HCT116 (cell line): ENCODE measurements at regions not wholly inside any gene's neighbourhood (a gene's known extent, or its start where the extent isn't known, plus 50 kb on each side); places are given as distances from the start of the nearest gene placed in this dataset.
A peak's percentile ranks its signal among the peaks of the same experiment; 100 is the strongest.
"Not testable (repeated sequence)": the region's sequence is repeated elsewhere in the genome, so short reads cannot be mapped to it uniquely, and the experiment has no call there.

Experiments
- ATAC-seq: fragments of 200-7000 bp; cut with Tn5 transposase; 2 replicates; pipeline ENCODE4 v1.9.1; 2020; ENCODE audit warnings: mild to moderate bottlenecking, moderate library complexity
- BruUV-seq: library from RNA; stranded (reverse); fragments of 400-500 nt; replicated peaks from 2 replicates; lab custom pipeline; 2021; lab: Mats Ljungman, UMichigan
- CTCF ChIA-PET: fragments of 300-600 bp; sonication (Branson Sonifier 250); formaldehyde crosslinking; loops from one replicate; lab custom pipeline; 2021; ENCODE audit warnings: antibody characterized with exemption; lab: Charles Lee
- POLR2A ChIA-PET: fragments of 300-600, 350-600 bp; sonication (Branson Sonifier 250); formaldehyde crosslinking; loops from one replicate; lab custom pipeline; 2021; ENCODE audit warnings: antibody characterized with exemption; lab: Charles Lee
- RAD21 ChIA-PET, 2 experiments: fragments of 300-600 bp; sonication (Branson Sonifier 250); formaldehyde crosslinking; loops; one replicate each; lab custom pipeline; 2023; ENCODE audit warnings: low total read pairs in 2 of 2; ENCODE audit not compliant: uncharacterized antibody in 2 of 2, unreplicated experiment in 2 of 2, low non-redundant PET in 1 of 2; lab: Charles Lee
- DNase-seq: peaks from one replicate; pipeline ENCODE4 v3.0.0-alpha.2; 2010; ENCODE audit warnings: low read depth, low spot score
- H2AFZ ChIP-seq: fragments of 200-600 bp; shearing (Covaris generic), sonication (generic); 2 replicates; pipeline ENCODE4 v1.6.1; 2017; ENCODE audit warnings: low read depth, mixed run types, mixed read lengths, antibody characterized with exemption, low read length; ENCODE audit not compliant: poor library complexity, severe bottlenecking
- H3K27ac ChIP-seq: 2 replicates; pipeline ENCODE4 v1.5.1; 2012; ENCODE audit warnings: low read depth, low read length
- H3K27me3 ChIP-seq: fragments of 200-600 bp; sonication (generic); 2 replicates; pipeline ENCODE4 v1.6.1; 2016; ENCODE audit warnings: mixed run types, low read length, mixed read lengths; ENCODE audit not compliant: insufficient read depth
- H3K36me3 ChIP-seq, 2 experiments: fragments of 200-500 bp in 1 of 2; fragments of 200-600 bp in 1 of 2; sonication (Bioruptor generic) in 1 of 2; sonication (generic) in 1 of 2; 2 replicates each; pipeline versions ENCODE4 v1.5.1 to v1.6.1; 2014 to 2016; ENCODE audit warnings: low read length in 2 of 2, inconsistent platforms in 1 of 2, mixed read lengths in 1 of 2, mixed run types in 1 of 2; ENCODE audit not compliant: insufficient read depth in 2 of 2, control insufficient read depth in 1 of 2
- H3K4me1 ChIP-seq, 2 experiments: fragments of 200-600 bp in 1 of 2; sonication (generic) in 1 of 2; 2 replicates each; pipeline versions ENCODE4 v1.5.1 to v1.6.1; 2012 to 2017; ENCODE audit warnings: low read length in 2 of 2, inconsistent platforms in 1 of 2, mild to moderate bottlenecking in 1 of 2, mixed read lengths in 1 of 2, mixed run types in 1 of 2, moderate library complexity in 1 of 2; ENCODE audit not compliant: insufficient read depth in 2 of 2, control insufficient read depth in 1 of 2
- H3K4me2 ChIP-seq: fragments of 200-600 bp; sonication (generic); 2 replicates; pipeline ENCODE4 v1.6.1; 2017; ENCODE audit warnings: mixed run types, low read length, mixed read lengths
- H3K4me3 ChIP-seq, 2 experiments: fragments of 200-600 bp in 1 of 2; sonication (generic) in 1 of 2; replicated peaks in 1 of 2; 2 replicates each; pipeline ENCODE4 v1.5.1; 2011 to 2016; ENCODE audit warnings: low read length in 2 of 2, control low read depth in 1 of 2, low read depth in 1 of 2, mild to moderate bottlenecking in 1 of 2, mixed read lengths in 1 of 2, mixed run types in 1 of 2
- H3K79me2 ChIP-seq: fragments of 200-600 bp; sonication (generic); 2 replicates; pipeline ENCODE4 v1.6.1; 2017; ENCODE audit warnings: mild to moderate bottlenecking, mixed run types, low read length, moderate library complexity, mixed read lengths; ENCODE audit not compliant: insufficient read depth
- H3K9ac ChIP-seq: fragments of 200-600 bp; sonication (generic); 2 replicates; pipeline ENCODE4 v1.6.1; 2016; ENCODE audit warnings: low read length, mixed read lengths
- H3K9me2 ChIP-seq: fragments of 200-600 bp; sonication (generic), shearing (Covaris generic); 2 replicates; pipeline ENCODE4 v1.6.1; 2017; ENCODE audit warnings: mixed run types, mild to moderate bottlenecking, moderate library complexity; ENCODE audit not compliant: insufficient read depth
- H3K9me3 ChIP-seq, 2 experiments: fragments of 200-500 bp in 1 of 2; fragments of 200-600 bp in 1 of 2; sonication (Bioruptor generic) in 1 of 2; sonication (generic) in 1 of 2; 2 replicates each; pipeline ENCODE4 v1.6.1; 2014 to 2017; ENCODE audit warnings: low read length in 2 of 2, mixed read lengths in 2 of 2, inconsistent platforms in 1 of 2, low read depth in 1 of 2, mild to moderate bottlenecking in 1 of 2, mixed run types in 1 of 2, moderate library complexity in 1 of 2; ENCODE audit not compliant: control insufficient read depth in 1 of 2, insufficient read depth in 1 of 2
- H4K20me1 ChIP-seq: fragments of 200-600 bp; sonication (generic), shearing (Covaris generic); 2 replicates; pipeline ENCODE4 v1.6.1; 2017; ENCODE audit warnings: mixed run types, mild to moderate bottlenecking, moderate library complexity; ENCODE audit not compliant: insufficient read depth
- CEBPB ChIP-seq: IDR thresholded peaks from 2 replicates; pipeline ENCODE4 v1.6.1; 2012; ENCODE audit warnings: low read depth
- EGR1 ChIP-seq: IDR thresholded peaks from 2 replicates; pipeline ENCODE4 v1.6.1; 2012; ENCODE audit warnings: low read depth
- ELF1 ChIP-seq: IDR thresholded peaks from 2 replicates; pipeline ENCODE4 v1.6.1; 2012; ENCODE audit warnings: low read depth, borderline replicate concordance
- EZH2phosphoT487 ChIP-seq: fragments of 200-600 bp; IDR thresholded peaks from 2 replicates; pipeline ENCODE4 v1.6.1; 2018; ENCODE audit warnings: antibody characterized with exemption, borderline replicate concordance
- FOSL1 ChIP-seq: IDR thresholded peaks from 2 replicates; pipeline ENCODE4 v1.6.1; 2012; ENCODE audit warnings: low read depth
- POLR2A ChIP-seq: IDR thresholded peaks from 2 replicates; pipeline ENCODE4 v1.7.0; 2011; ENCODE audit warnings: borderline replicate concordance; ENCODE audit not compliant: insufficient read depth, insufficient read length; ENCODE audit errors: extremely low read depth
- POLR2AphosphoS5 ChIP-seq: IDR thresholded peaks from 2 replicates; pipeline ENCODE4 v1.6.1; 2011; ENCODE audit warnings: mild to moderate bottlenecking, low read depth, low read length, moderate library complexity
- RAD21 ChIP-seq: IDR thresholded peaks from 2 replicates; pipeline ENCODE4 v1.6.1; 2012; ENCODE audit warnings: low read depth, mild to moderate bottlenecking
- SIN3A ChIP-seq: IDR thresholded peaks from 2 replicates; pipeline ENCODE4 v1.6.1; 2012; ENCODE audit warnings: low read depth
- SP1 ChIP-seq: IDR thresholded peaks from 2 replicates; pipeline ENCODE4 v1.6.1; 2012; ENCODE audit warnings: low read depth
- TCF7L2 ChIP-seq: IDR thresholded peaks from 2 replicates; pipeline ENCODE4 v1.7.0; 2011; ENCODE audit warnings: borderline replicate concordance, inconsistent platforms; ENCODE audit not compliant: insufficient read depth, insufficient read length; ENCODE audit errors: extremely low read depth
- YY1 ChIP-seq: IDR thresholded peaks from 2 replicates; pipeline ENCODE4 v1.6.1; 2011; ENCODE audit warnings: low read length, low read depth, moderate library complexity, mild to moderate bottlenecking; ENCODE audit not compliant: insufficient replicate concordance; ENCODE audit errors: extremely low read depth
- ZBTB33 ChIP-seq: IDR thresholded peaks from 2 replicates; pipeline ENCODE4 v1.6.1; 2011; ENCODE audit warnings: mild to moderate bottlenecking, low read length, moderate library complexity; ENCODE audit not compliant: insufficient replicate concordance; ENCODE audit errors: extremely low read depth
- ZFX ChIP-seq: fragments of 450-650 bp; IDR thresholded peaks from 2 replicates; pipeline ENCODE4 v1.6.1; 2017
- ZNF274 ChIP-seq: fragments of 200-500 bp; sonication (Bioruptor generic); IDR thresholded peaks from 2 replicates; pipeline ENCODE4 v1.6.1; 2014; ENCODE audit warnings: mild to moderate bottlenecking, low read depth, low read length, inconsistent platforms
- intact Hi-C: fragments of 100-400 bp; cut with micrococcal nuclease; formaldehyde crosslinking; loops from 2 replicates; pipeline ENCODE4 v1.10.0; 2022
- TF ChIP-seq, protein P1 (sequence below): IDR thresholded peaks from 2 replicates; pipeline ENCODE4 v1.6.1; 2012
- TF ChIP-seq, protein P2 (sequence below): IDR thresholded peaks from 2 replicates; pipeline ENCODE4 v1.6.1; 2012
- TF ChIP-seq, protein P3 (sequence below), 3 experiments: fragments of 200-600 bp in 1 of 3; sonication (generic) in 1 of 3; IDR thresholded peaks in 2 of 3; conservative IDR thresholded peaks in 1 of 3; 2 replicates each; pipeline ENCODE4 v1.5.1; 2012 to 2017; ENCODE audit warnings: low read depth in 2 of 3, low read length in 2 of 3, antibody characterized with exemption in 1 of 3, borderline replicate concordance in 1 of 3, control low read depth in 1 of 3, mild to moderate bottlenecking in 1 of 3, mixed read lengths in 1 of 3, mixed run types in 1 of 3, moderate library complexity in 1 of 3; ENCODE audit not compliant: insufficient read depth in 1 of 3

DNA sequence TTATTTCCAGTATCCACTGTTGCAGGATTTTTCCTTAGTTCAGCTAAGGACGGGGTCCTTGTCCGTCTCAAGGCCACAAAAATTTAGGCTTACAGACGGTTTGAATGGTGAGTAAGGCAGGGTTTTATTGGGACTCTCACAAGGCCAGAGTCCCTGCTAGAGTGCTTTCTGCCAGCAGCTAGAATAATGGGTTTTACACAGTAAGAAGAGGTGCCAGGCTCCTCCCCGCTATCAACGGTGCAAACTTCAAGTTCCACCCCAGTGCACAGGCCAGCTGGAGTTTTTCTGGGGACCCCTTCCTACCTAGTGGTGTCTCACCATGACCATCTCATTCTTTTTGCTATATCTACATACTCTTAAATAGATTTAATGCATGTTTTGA is 198.5 kb upstream of the KCTD7 start:
- H3K27me3 ChIP-seq = no peaks in the 10 kb centered on the region
- H3K4me1 ChIP-seq = peaks cover 0 to 7% of the 10 kb centered on the region in 2 experiments; a peak in 1 of 4 replicates
- H4K20me1 ChIP-seq = no peaks in the 10 kb centered on the region
- H3K36me3 ChIP-seq = no peaks in the 10 kb centered on the region
- no peak overlapping the region for H3K4me3 ChIP-seq
- H3K4me2 ChIP-seq = no peak overlapping the region
- ChIA-PET POLR2A (no interaction called here), CTCF (no interaction called here), RAD21 (no interaction called here)
- H3K9me3 ChIP-seq = no peaks in the 10 kb centered on the region
- no peak for ATAC-seq
- H3K79me2 ChIP-seq = no peaks in the 10 kb centered on the region
- DNase-seq = no peak
- H3K27ac ChIP-seq = no peak overlapping the region
- no peak overlapping the region for H2AFZ ChIP-seq
- BruUV-seq = no TSS peak
- no peaks in the 10 kb centered on the region for H3K9me2 ChIP-seq
- TF ChIP-seq EGR1 (no peak), YY1 (no peak), SP1 (no peak), SIN3A (no peak), ZFX (no peak), POLR2AphosphoS5 (no peak), ELF1 (no peak), EZH2phosphoT487 (no peak), POLR2A (no peak), CEBPB (no peak), ZNF274 (no peak), TCF7L2 (no peak), FOSL1 (no peak), RAD21 (no peak), ZBTB33 (no peak)
- TF ChIP-seq, protein P1, sequence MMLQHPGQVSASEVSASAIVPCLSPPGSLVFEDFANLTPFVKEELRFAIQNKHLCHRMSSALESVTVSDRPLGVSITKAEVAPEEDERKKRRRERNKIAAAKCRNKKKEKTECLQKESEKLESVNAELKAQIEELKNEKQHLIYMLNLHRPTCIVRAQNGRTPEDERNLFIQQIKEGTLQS = no peak
- TF ChIP-seq, protein P2, sequence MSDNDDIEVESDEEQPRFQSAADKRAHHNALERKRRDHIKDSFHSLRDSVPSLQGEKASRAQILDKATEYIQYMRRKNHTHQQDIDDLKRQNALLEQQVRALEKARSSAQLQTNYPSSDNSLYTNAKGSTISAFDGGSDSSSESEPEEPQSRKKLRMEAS = no peak
- TF ChIP-seq, protein P3, sequence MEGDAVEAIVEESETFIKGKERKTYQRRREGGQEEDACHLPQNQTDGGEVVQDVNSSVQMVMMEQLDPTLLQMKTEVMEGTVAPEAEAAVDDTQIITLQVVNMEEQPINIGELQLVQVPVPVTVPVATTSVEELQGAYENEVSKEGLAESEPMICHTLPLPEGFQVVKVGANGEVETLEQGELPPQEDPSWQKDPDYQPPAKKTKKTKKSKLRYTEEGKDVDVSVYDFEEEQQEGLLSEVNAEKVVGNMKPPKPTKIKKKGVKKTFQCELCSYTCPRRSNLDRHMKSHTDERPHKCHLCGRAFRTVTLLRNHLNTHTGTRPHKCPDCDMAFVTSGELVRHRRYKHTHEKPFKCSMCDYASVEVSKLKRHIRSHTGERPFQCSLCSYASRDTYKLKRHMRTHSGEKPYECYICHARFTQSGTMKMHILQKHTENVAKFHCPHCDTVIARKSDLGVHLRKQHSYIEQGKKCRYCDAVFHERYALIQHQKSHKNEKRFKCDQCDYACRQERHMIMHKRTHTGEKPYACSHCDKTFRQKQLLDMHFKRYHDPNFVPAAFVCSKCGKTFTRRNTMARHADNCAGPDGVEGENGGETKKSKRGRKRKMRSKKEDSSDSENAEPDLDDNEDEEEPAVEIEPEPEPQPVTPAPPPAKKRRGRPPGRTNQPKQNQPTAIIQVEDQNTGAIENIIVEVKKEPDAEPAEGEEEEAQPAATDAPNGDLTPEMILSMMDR (IDR thresholded peaks at IDR 0.05 in 2 of 3, conservative IDR thresholded peaks at IDR 0.05 in 1 of 3; ENCODE audit: borderline replicate concordance in 1 of 3, insufficient read depth in 1 of 3, low read depth in 2 of 3, low read length in 2 of 3) = no peak
- H3K9ac ChIP-seq = no peak overlapping the region
- intact Hi-C loops = no loop called here

DNA sequence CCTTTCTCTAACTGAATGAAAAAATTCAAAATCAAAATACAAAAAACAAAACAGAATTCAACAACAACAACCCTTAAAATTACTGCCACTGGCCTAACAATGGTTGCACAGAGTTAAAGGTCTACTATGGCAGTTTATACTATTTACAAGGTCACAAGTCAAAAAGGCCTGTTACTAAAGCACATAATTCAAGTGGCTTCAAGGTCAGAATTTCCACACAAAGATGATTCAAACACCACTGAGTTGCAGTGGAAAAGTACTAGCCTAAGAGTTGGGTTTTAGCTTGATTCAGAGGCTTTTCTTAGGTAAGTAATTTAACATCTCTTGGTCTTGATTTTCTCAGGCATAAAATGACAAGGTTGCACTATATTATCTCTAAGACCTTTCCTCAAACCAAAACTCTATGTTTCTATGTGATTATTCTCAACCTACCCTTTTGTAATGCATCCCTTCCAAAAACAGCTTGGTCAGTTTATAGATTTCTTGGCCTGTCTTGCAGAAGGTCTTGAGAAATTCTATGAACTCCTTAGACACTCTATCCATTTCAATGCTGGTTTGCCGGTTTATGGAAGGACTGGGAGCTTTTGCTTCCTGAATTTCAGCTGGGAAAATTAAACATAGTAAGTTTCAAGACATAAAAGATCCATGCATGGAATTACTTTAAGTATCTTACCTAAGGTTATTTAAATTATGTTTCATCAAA is 189.8 kb upstream of the KCTD7 start:
- ATAC-seq, RAD21 ChIA-PET, DNase-seq, CTCF ChIA-PET, H3K9me2 ChIP-seq, POLR2A ChIA-PET, H3K27me3 ChIP-seq, H3K9me3 ChIP-seq, H3K36me3 ChIP-seq, H3K79me2 ChIP-seq, H3K9ac ChIP-seq, H2AFZ ChIP-seq, intact Hi-C loops, H3K4me3 ChIP-seq, H4K20me1 ChIP-seq, H3K27ac ChIP-seq, BruUV-seq: not testable (repeated sequence)
- H3K4me2 ChIP-seq = peak overlapping the region; percentile 67; the same call in 1 of the 2 replicates
- H3K4me1 ChIP-seq = peaks cover 12 to 18% of the 10 kb centered on the region in 2 experiments; a peak in 3 of 4 replicates
